Stimulated activated CD4-positive, alpha-beta T cell treated with anti-CD3 and anti-CD28 coated beads, Interleukin-12 subunit alpha, Interleukin-12 subunit beta, amount 100 ng/mL, for 48 hours (primary cell): ENCODE measurements at regions not wholly inside any gene's neighbourhood (a gene's known extent, or its start where the extent isn't known, plus 50 kb on each side); places are given as distances from the start of the nearest gene placed in this dataset.

ENCODE experiments used
- DNase-seq, 3 donors: peaks; one replicate each; pipeline ENCODE4 v3.0.0-alpha.2; 2020; ENCODE audit warnings: low read depth in 2 of 3, low spot score in 1 of 3

GRCh38 chr11:112509300-112509699, 248.6 kb upstream of the PLET1 start:
- DNase-seq: no peak

GRCh38 chr11:112511271-112511670, 250.6 kb upstream of the PLET1 start:
- no peak for DNase-seq

GRCh38 chr11:112511911-112512310, 251.3 kb upstream of the PLET1 start:
- no peak for DNase-seq

- no peak for DNase-seq
These were observed 252.8 kb upstream of the PLET1 start for GRCh38 chr11:112513417-112513816.

GRCh38 chr11:112514011-112514740, 253.5 kb upstream of the PLET1 start:
- DNase-seq: no peak

- DNase-seq: no peak
These were observed 255.6 kb upstream of the PLET1 start for GRCh38 chr11:112516261-112516660.

- no peak for DNase-seq
These were observed 256.1 kb upstream of the PLET1 start for GRCh38 chr11:112516755-112517154.

- DNase-seq: no peak
These were observed 257.7 kb upstream of the PLET1 start for GRCh38 chr11:112518371-112518770.

GRCh38 chr11:112519751-112520150, 259.1 kb upstream of the PLET1 start:
- no peak for DNase-seq

- DNase-seq: no peak
These were observed 259.7 kb upstream of the PLET1 start for GRCh38 chr11:112520354-112520753.

GRCh38 chr11:112522536-112522935, 261.9 kb upstream of the PLET1 start:
- no peak for DNase-seq

- no peak for DNase-seq
These were observed 262.4 kb upstream of the PLET1 start for GRCh38 chr11:112523031-112523430.

GRCh38 chr11:112523477-112523876, 262.8 kb upstream of the PLET1 start:
- no peak for DNase-seq

GRCh38 chr11:112523951-112524350, 263.3 kb upstream of the PLET1 start:
- no peak for DNase-seq

GRCh38 chr11:112524798-112525197, 264.1 kb upstream of the PLET1 start:
- no peak for DNase-seq

- no peak for DNase-seq
These were observed 264.6 kb upstream of the PLET1 start for GRCh38 chr11:112525270-112525669.

- no peak for DNase-seq
These were observed 265.4 kb upstream of the PLET1 start for GRCh38 chr11:112525844-112526590.

- DNase-seq: peak in 2 of 3 donors; percentile 12 to 21
These were observed 266.2 kb upstream of the PLET1 start for GRCh38 chr11:112526699-112527416.

GRCh38 chr11:112529071-112529470, 268.4 kb upstream of the PLET1 start:
- DNase-seq: no peak

GRCh38 chr11:112532506-112532905, 271.8 kb upstream of the PLET1 start:
- no peak for DNase-seq

- no peak for DNase-seq
These were observed 273.0 kb upstream of the PLET1 start for GRCh38 chr11:112533682-112534081.

GRCh38 chr11:112534208-112534607, 273.5 kb upstream of the PLET1 start:
- DNase-seq: no peak
